ENCODE measurements at regions not wholly inside any gene's neighbourhood (a gene's known extent, or its start where the extent isn't known, plus 50 kb on each side); places are given as distances from the start of the nearest gene placed in this dataset.

DNA sequence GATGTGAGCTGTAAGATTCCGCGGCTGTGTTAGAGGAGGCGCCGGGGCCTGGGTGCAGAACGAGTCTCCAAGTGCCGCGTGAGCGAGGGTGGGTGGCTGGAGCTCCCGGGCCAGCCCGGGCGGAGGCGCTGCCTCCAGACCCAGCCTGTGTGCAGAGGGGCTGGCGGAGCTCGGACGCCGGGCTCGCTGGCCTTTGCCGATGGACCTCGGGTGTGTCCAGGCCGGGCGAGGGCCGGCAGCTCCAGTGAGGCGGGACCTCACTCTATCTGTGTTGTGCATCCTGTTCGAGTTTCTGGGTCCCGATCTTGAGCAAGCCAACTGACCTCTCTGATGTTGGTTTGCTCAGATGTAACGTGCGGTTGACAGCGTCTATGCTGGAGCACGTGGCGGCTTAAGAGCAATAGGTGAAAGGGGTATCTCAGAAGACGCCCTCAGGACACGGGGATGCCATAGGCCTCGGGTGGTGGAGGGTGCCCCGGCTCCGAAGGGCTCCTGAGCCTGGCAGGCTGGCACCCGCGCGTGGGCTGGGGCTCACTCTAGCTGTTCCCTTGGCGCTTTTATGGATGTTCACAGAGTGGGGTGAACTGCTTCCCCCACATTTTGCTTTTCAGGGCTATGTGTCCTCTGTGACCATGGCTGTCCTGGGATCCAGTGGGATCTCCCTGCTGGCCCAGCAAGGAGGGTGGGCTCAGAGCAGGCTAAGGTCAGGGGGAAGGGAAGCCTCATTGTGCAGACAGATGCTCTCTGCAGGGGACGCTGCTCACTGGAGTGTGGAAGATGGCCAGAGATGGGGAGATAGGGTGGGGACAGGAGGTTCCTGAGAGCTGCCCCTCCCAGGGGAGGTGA lies 69.8 kb downstream of the MRPL36 start:
- TF ChIP-seq, protein P1, sequence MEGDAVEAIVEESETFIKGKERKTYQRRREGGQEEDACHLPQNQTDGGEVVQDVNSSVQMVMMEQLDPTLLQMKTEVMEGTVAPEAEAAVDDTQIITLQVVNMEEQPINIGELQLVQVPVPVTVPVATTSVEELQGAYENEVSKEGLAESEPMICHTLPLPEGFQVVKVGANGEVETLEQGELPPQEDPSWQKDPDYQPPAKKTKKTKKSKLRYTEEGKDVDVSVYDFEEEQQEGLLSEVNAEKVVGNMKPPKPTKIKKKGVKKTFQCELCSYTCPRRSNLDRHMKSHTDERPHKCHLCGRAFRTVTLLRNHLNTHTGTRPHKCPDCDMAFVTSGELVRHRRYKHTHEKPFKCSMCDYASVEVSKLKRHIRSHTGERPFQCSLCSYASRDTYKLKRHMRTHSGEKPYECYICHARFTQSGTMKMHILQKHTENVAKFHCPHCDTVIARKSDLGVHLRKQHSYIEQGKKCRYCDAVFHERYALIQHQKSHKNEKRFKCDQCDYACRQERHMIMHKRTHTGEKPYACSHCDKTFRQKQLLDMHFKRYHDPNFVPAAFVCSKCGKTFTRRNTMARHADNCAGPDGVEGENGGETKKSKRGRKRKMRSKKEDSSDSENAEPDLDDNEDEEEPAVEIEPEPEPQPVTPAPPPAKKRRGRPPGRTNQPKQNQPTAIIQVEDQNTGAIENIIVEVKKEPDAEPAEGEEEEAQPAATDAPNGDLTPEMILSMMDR (IDR thresholded peaks at IDR 0.05; ENCODE audit: insufficient read depth, low read length, poor library complexity, severe bottlenecking): no peak
- H3K4me3 ChIP-seq (replicated peaks; ENCODE audit: low read depth, low read length): no peak overlapping the region
- no peaks in the 10 kb centered on the region; the same call in 1 of the 2 replicates for H3K27me3 ChIP-seq (replicated peaks; ENCODE audit: control insufficient read depth, insufficient read depth, low read length)
- no peak for DNase-seq (ENCODE audit: extremely low read depth, insufficient read length)
- no peaks in the 10 kb centered on the region for H3K36me3 ChIP-seq (ENCODE audit: control insufficient read depth, insufficient read depth, low read length)

DNA sequence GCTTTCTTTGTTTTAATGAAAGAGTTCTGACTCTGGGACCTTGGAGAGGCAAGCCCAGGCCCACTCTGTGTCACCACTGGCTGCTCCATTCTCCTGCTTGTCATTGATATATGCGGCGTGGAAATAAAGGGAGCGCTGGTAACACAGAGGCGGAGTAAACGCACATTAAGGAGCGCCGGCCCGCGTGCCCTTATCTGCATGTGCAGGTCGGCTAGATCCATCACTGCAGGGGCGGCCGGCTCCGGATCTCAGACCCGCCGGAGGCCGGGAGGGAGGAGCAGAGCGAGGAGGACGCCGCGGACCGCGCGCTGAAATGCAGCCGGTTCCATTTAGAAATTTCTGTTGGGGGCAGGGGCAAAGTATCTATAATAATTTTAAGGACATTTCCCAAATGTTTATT lies 70.8 kb downstream of the MRPL36 start:
- DNase-seq (ENCODE audit: extremely low read depth, insufficient read length): no peak
- Histone ChIP-seq H3K4me3 (replicated peaks; ENCODE audit: low read depth, low read length) (no peak overlapping the region), H3K36me3 (ENCODE audit: control insufficient read depth, insufficient read depth, low read length) (no peaks in the 10 kb centered on the region), H3K27me3 (replicated peaks; ENCODE audit: control insufficient read depth, insufficient read depth, low read length) (no peaks in the 10 kb centered on the region; the same call in 1 of the 2 replicates)
- TF ChIP-seq, protein P1 (IDR thresholded peaks at IDR 0.05; ENCODE audit: insufficient read depth, low read length, poor library complexity, severe bottlenecking): no peak

DNA sequence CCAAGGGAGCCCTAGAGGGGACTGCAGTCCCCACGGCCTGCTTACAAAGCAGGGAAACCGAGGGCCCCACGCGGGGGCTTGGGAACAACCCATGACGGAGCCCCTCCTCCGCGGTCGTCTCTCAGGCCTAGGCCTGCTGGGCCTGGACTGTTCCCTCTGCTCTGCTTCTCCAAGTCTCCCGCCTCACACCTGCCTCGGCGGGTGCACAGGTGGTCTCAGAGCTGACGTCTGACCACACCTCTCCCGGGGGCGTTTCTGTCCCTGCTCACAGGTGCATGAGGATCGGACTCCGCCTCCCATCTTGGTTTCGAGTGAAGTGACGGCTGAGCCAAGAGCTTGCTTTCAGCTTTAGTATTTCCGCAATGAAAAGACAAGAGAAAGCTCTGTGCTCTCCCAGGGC lies 72.1 kb downstream of the MRPL36 start:
- no peaks in the 10 kb centered on the region; the same call in 1 of the 2 replicates for H3K27me3 ChIP-seq (replicated peaks; ENCODE audit: control insufficient read depth, insufficient read depth, low read length)
- H3K4me3 ChIP-seq (replicated peaks; ENCODE audit: low read depth, low read length): no peak overlapping the region
- H3K36me3 ChIP-seq (ENCODE audit: control insufficient read depth, insufficient read depth, low read length): no peaks in the 10 kb centered on the region
- TF ChIP-seq, protein P1 (IDR thresholded peaks at IDR 0.05; ENCODE audit: insufficient read depth, low read length, poor library complexity, severe bottlenecking): no peak
- DNase-seq (ENCODE audit: extremely low read depth, insufficient read length): no peak

DNA sequence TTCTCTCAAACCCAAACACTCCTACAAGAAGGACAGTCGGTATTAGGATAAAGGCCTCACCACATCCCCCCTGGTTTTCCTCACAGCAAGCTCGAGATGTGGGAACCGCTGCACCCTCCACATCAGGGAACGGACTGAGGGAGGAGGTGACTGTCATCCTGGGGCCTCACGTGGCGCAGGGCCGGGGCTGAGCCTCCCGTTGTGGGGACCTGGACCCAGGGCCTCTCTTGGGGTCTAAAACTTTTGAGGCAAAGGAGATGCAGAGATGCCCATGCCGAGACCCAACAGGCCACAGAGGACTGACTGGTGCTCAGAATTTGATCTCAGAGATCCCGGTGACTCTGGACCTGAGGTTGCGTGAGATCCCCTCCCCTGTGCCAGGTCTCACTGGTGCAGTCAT lies 72.7 kb downstream of the MRPL36 start:
- DNase-seq (ENCODE audit: extremely low read depth, insufficient read length): no peak
- no peak overlapping the region for H3K4me3 ChIP-seq (replicated peaks; ENCODE audit: low read depth, low read length)
- TF ChIP-seq, protein P1 (IDR thresholded peaks at IDR 0.05; ENCODE audit: insufficient read depth, low read length, poor library complexity, severe bottlenecking): no peak
- no peaks in the 10 kb centered on the region; the same call in 1 of the 2 replicates for H3K27me3 ChIP-seq (replicated peaks; ENCODE audit: control insufficient read depth, insufficient read depth, low read length)
- no peaks in the 10 kb centered on the region for H3K36me3 ChIP-seq (ENCODE audit: control insufficient read depth, insufficient read depth, low read length)

DNA sequence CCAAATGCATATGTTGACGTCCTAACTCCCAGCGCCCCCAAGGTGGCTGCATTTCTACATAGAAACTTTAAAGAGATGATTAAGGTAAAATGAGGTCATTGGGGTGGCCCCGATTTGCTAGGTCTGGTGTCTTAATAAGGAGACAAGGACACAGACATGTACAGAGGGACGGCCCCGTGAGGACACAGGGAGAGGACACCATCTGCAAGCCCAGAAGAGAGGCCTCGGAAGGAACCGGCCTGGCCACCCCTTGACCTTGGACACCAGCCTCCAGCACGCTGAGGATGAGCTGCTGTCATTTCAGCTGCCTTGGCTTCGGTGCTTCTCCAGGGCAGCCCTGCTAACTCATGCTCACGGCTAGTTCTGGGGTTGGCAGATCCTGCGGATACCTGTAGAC lies 73.2 kb downstream of the MRPL36 start:
- no peak for DNase-seq (ENCODE audit: extremely low read depth, insufficient read length)
- no peaks in the 10 kb centered on the region for H3K36me3 ChIP-seq (ENCODE audit: control insufficient read depth, insufficient read depth, low read length)
- no peak overlapping the region for H3K4me3 ChIP-seq (replicated peaks; ENCODE audit: low read depth, low read length)
- TF ChIP-seq, protein P1 (IDR thresholded peaks at IDR 0.05; ENCODE audit: insufficient read depth, low read length, poor library complexity, severe bottlenecking): no peak
- H3K27me3 ChIP-seq (replicated peaks; ENCODE audit: control insufficient read depth, insufficient read depth, low read length): no peaks in the 10 kb centered on the region; the same call in 1 of the 2 replicates
